Amniotic epithelial cell (primary cell): ENCODE measurements at regions not wholly inside any gene's neighbourhood (a gene's known extent, or its start where the extent isn't known, plus 50 kb on each side); places are given as distances from the start of the nearest gene placed in this dataset.
A peak's percentile ranks its signal among the peaks of the same experiment; 100 is the strongest.

Source experiments
- DNase-seq: peaks from one replicate; pipeline ENCODE4 v3.0.0-alpha.2; 2010; ENCODE audit warnings: low read depth

DNA sequence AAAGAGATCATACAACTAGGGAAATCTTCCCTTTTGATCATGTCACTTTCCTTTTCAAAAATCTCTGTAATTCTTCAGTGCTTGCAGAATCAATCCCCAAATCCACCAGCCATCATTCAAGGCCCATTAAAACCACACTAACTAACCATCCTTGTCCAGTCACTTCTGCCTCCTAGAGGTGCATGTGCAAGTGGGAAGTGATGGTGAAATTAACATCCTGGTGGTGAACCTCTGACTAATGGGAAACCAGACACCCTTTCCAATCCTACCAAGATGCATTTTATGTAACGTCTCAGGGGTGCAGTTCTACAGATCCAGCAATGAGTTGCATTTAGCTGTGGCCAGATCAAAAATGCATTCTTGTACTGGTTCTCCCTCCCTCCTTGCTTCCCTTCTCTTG lies 341.8 kb downstream of the RAPGEF2 start:
- DNase-seq: peak; percentile 42

DNA sequence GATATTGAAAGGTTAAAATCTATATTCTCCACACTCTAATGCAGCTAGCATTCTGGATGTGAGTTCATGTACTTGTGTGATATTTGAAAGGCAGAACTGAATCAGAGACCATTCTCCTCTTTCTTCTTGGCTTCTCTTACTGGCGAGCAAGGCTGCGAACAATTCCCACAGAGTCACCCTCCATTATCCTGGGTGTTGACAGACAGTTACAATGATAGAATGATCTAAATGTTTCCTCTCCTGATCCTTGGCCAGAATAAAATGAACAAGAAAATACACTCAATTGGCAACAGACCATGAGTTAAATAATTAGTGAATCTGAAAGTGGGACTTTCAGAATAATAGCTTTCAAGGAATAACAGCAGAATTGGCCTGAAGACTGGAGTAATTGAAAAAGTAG lies 342.8 kb downstream of the RAPGEF2 start:
- DNase-seq: no peak

DNA sequence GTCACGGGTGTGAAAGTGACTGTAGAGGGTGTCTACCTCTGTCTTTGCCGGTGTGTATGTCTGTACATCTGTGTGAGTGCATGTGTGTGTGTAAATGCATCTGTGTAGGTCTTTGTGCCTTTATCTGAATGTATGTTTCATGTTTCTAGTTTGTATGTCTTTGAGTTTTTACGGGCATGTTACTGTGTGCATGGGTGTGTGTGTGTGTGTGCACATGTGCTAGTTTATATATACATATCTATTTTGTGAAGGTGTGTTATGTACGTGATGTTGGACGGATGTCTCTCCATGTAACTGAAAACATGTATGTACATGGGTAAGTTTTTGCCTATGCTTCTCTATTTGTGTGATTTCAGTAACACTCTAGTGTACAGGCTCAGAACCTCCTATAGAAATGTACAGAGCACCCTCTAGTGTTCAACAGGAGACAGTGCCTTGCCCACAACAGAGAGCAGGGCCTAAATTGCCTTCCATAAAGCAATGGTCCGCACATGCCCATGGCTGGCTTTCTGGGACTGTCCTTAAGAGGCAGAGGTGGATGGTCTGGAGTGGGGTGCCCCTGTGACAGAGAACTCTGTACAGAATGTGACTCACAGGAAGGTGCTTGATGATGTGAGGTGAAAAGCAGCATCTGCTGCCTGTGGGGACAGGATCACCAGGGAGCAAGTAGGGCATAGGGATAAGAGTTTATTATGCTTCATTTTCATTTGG lies 343.5 kb downstream of the RAPGEF2 start:
- DNase-seq: peak; percentile 76

DNA sequence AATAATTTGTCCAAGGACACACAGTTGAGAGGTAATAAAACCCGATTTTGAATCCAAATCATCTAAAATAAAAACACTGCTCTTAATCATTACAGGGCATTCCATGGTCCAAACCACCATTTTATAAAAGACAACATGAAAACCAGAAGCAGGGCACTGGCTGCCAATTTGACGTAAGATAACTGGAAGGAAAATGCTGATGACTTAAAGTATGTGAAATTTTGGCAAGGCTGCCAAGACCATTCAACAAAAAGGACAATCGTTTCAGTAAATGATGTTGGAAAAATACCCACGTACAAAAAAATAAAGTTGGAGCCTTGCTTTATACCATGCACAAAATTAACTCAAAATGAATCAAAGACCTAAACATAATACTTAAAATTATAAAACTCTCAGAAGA lies 344.4 kb downstream of the RAPGEF2 start:
- DNase-seq: no peak

DNA sequence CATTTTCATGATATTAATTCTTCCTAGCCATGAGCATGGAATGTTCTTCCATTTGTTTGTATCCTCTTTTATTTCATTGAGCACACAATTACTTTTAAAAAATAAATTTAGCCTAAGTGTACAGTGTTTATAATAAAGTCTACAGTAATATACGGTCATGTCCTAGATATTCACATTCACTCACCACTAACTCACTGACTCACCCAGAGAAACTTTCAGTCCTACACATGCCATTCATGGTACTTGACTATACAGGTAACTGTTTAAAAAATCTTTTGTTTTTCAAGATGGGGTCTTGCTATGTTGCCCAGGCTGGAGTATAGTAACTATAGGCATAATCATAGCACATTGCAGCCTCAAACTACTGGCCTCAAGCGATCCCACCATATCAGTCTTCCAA lies 348.1 kb downstream of the RAPGEF2 start:
- DNase-seq: peak; percentile 44

DNA sequence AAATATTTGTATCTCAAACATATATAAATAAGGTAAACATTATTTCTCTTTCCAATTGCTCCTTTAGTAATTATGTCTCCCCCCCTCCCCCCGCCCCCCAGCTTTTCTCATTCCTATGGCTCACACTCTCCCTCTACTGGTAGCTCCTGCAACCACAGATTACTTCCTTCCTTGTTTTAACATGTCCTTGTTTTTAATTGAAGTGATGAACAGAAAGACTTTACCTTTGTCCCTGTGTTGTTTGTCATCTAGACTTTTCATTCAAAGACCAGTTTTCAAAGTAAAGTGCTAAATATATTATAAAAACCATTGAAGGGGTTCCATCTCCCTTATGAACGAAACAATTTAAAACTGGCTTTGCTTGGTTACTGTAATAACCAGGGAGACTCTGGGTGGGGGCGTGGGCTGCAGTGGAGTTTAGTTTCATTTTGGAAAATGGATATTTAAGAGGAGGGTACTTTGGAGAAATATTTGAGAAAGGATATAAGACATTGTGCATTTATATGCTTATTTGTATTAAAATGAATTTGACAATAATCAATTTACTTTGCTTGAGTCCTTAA lies 352.9 kb downstream of the RAPGEF2 start:
- peak; percentile 38 for DNase-seq

DNA sequence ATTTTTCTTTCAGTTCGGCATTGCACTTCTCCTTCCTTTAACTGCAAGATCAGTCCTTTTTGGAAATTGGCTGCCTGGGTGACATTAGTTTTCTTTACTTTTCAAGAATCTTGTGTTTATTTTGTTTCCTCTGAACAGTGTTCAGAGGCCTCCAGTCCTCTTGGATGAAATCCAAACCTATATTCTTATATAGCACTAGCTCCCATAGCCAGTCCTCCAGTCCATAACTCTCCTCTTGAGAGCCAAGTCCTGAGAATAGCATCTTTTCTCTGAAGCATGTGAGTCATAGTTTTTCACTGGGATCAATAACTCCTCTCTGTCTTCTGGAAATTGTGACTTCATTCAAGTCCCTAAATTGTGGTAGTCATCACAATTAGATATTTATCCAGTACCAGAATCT lies 357.5 kb downstream of the RAPGEF2 start:
- no peak for DNase-seq

DNA sequence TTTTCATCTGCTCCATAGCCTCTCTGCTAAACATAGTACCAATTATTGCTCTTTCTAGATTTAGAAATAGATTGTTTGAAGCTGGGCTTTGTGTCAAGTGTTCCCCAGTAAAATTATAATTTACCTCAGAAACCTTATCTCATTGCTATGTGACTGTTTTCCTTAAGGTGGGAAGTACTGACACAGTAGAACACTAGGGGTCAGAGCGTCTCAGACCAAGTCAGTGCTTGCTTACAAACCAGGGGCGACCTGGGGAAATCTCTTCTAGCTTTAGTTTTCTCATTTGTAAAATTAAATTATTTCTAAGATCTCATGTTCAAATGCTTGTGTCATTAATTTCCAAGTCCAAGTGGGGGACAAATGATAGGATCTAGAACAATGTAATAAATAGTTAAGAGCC lies 360.4 kb downstream of the RAPGEF2 start:
- no peak for DNase-seq

DNA sequence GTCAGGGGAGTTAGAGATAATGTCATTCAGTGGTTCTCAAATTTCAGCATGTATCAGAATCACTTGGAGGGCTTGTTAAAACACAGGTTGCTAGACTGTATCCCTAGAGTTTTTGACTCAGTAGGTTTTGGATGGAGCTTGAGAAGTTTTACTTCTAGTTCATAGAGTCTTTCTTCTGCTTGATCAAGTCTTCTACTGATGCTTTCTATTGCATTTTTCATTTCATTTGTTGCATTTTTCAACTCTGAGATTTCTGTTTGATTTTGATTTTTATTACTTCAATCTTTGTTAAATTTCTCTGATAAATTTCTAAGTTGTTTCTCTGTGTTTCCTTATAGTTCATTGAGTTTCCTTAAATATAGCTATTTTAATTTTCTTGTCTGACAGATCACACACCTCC lies 361.4 kb downstream of the RAPGEF2 start:
- DNase-seq: no peak

DNA sequence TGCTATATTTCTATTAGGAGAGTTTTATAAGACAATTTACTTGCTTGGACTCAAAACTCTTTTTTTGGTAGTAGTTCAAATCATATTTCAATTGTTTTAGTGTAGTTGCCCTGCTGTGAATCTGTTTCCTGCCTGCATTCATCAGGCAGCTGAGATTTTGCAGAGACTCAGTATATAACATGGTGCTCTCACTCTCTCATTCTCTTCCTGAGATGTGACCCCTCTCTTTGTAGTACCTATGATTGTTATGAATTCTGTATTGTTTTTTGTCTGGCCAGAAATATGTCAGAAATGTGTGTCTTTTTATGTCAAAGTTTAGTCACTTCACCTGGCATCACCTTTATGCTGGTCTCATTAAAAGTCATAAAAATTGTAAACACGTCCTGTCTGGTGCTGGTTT lies 374.0 kb downstream of the RAPGEF2 start:
- DNase-seq: no peak

DNA sequence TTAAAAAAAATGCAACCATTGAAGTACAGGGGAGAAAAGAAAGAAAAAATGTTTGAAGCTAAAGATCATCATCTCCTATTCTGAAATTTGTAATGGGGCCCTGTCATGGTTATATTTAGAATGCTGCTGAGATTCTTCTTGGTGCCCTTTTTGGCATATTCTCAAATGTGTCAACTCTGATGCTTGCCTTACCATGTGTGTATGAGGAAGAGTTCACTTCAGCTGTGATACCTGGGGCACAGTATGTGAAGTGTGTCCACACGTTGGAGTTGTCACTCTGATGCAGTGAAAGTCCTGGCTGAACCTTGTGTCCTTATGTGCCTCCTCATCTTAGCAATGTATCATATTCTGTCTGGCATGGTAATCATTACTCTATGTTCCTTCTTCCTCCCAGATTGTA lies 377.9 kb downstream of the RAPGEF2 start:
- DNase-seq: no peak

DNA sequence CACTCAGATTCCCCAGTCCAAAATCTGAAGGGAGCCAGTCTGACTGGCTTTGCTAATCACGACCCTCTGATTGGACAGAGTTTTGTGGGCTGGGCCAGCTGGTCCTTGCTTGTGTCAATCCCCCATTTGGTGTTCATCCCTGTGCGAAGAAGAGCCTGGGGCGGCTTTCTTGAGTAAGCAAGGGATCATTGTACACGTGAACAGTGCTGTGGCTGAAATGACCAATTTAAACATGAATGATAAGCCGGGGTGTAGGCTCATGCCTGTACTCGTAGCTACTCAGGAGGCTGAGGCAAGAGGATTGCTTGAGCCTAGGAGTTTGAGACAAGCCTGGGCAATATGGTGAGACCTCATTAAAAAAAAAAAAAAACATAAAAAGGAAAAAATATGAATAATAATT lies 379.1 kb downstream of the RAPGEF2 start:
- DNase-seq: no peak

DNA sequence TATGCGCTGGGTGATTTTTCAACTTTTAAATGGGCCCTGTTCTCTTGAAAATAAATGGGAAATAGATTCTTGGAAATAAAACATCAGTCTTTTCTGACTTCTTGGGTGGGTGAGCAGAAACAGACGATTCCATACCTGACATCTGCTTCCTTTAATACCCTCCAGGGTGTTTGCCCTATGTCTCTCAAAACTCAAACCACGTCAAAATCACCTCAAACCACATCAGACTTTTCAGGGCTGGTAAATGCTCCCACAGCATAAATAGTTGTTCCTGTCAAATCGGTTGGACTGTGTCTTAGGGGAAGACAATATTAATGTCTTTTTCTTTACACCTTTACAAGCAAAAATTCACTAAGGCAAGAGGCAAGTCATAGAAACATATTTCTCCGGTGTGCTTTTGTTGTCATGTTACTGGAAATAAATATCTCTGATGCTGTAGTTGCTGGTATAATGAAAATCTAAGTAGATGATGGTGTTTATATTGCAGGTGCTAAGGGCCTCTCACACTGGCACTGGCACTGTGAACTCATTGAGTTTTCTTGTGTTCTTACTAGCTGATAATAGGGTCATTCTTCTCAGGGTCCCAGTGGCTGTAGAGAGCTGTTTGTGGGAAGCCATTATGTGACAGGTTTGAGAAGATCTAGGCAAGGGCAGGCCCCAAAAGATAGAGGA lies 380.4 kb downstream of the RAPGEF2 start:
- no peak for DNase-seq

DNA sequence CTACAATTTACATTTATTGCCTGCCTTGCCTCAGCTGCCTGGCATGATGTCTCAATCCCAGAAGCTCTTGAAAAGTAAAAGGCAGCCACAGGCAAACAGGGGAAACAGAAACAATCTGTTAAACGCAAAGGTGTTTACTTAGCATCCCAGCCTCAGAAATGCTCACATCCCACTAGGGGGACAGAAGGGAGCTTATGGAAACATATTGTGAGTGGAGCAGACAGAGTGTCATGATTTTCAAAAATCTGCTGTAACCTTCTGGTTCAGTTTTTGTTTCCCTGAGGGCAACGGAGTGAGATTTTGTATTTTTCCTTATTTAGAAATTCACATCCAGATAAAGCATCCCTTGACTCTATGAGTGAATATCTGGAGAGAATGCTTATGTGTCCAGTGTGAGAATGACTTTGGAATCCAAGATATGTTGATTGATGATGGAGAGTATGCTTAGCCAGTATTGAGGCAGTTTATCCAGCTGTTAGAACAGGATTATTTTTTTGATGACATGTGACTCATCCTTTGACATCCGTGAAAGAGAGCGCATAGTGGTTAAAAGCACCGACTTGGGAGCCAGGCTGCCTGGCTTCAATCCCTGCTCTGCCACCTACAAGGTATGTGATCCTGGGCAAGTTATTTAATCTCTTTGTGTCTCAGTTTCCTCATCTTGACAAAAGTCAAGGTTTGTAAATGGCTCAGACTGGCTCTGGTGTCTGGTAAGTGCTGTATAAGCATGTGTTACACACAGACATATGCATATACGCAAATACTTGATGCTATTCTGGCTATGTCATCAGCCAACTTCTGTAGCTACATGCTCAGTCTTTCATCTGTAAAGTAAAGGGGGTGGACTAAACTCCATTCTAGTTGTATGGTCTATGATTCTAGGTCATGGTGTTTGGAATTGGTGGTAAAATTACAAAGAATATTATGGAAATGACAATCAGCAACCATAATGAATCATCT lies 381.2 kb downstream of the RAPGEF2 start:
- DNase-seq: no peak

DNA sequence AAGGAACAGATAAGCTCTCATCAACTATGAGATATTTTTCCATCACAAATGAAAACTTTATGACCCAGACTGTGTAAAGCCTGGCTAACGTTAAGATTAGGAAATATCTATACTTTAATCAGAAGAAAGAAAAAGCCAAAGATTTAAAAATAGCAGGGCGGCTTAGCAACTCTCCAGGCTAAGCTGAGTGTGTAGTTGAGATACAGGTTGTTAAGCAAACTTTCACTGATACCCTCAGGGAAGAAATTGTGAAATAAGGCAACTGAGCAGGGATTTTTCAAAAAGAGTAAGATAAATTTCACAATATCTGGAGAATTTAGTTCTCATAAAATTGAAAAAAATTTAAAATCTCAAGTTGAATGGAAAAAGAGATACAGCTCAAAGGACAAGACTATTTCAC lies 382.0 kb downstream of the RAPGEF2 start:
- DNase-seq: peak; percentile 51

DNA sequence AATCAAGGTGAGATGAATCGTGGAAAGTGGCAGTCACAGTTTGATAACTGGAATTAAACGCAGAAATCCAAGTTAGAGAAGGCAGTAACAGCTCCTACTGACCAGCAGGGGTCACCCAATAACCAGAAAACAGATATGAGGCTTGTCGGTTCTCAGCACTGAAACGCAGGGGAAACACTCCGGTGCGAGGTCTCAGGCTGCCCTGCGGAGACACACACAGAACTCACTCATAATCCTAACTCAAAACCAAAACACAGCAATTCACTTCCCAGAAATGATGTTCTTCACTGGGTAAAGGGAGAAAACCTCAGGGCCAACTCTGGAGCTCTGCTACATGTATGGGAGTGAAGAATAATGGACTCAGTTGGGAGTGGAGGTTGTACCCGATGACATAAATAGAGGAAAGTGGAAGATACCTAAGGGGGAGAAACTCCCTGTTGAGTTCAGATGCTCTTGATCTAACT lies 384.4 kb downstream of the RAPGEF2 start:
- peak; percentile 72 for DNase-seq

DNA sequence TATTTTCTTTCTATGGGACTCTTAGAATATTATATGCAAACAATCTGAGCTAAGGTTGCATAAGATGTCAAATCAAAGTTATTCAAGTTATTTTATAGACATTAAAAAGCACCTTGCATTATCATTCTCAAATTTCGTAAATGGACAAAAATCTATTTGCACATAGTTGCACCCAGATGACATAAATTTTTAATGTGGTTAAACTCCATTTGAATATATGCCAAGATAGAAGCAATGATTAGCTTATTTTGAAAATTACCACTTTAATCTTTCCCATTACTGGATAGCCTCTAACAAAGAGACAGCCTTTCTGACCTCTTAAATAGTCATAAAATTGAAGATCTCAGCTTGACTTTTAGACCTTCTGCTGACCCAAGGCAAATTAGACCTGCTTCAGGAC lies 386.8 kb downstream of the RAPGEF2 start:
- no peak for DNase-seq

DNA sequence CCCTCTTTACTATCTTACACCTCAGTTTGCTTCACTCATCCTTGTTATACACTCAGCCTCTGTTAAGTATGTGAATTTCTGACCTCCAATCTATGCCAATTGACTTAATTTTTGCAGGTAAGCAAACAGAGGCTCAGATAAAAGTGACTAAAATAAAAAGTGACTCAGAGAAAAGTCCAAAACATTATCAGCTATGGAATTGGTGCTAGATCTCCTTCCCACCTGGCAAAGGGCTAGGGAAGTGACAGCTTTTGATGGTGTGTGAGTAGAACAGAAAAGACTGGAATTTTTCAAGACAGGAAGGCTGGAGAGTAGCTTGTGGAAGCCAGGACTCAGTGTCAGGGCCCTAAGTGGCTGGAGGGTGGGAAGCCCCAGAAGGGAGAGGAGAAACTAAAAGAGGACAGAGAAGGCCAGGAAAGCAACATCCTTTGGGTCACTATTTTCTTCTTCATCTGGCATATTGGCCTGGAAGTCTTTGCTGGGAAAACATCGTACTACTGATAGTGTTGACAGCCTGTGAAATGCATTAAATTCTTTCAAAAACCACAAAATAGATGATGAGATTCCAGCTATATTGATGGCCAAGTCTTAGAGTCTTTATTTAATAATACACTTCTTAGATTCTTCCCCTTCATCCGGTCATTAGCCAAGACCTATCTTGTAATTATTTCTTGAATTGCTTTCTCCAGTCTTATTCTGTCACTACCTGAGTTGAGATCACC lies 392.8 kb downstream of the RAPGEF2 start:
- DNase-seq: no peak

DNA sequence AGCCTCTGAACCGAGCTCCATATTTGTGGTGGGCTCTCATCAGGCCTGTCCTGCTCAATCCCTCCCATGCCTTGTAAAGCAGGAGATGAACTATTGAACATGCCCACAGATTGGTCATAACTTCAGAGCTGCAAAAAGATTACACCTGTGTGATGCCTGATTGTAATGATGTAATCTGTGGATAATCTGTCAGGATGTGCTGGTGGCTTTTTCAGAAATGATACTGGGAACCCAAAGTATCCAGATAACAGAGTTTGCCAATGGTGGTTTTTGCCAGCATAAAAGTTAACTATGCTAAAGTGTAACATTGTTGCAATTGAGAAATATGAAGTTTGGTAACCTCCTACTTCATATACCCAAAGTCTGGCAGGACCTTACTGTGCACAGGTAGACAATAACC lies 393.4 kb downstream of the RAPGEF2 start:
- DNase-seq: no peak

DNA sequence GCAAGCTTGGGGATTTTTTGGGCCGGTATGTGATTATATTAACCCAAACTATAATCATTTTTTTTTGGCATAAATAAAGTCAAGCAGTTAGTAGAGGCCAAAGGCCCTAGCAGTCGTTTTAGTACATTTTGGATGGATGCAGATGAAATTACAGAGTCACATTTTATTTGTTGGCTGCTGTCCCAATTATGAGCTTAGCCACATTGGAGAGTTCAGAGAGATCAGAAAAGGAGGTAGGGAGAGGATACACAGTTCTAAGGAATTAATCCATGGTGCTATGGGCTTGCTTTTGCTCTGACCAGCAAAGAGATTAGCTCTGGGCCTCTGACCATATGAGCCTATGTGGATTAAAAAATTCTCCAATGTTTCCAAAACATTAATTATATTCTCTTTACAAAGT lies 395.1 kb downstream of the RAPGEF2 start:
- DNase-seq: no peak

DNA sequence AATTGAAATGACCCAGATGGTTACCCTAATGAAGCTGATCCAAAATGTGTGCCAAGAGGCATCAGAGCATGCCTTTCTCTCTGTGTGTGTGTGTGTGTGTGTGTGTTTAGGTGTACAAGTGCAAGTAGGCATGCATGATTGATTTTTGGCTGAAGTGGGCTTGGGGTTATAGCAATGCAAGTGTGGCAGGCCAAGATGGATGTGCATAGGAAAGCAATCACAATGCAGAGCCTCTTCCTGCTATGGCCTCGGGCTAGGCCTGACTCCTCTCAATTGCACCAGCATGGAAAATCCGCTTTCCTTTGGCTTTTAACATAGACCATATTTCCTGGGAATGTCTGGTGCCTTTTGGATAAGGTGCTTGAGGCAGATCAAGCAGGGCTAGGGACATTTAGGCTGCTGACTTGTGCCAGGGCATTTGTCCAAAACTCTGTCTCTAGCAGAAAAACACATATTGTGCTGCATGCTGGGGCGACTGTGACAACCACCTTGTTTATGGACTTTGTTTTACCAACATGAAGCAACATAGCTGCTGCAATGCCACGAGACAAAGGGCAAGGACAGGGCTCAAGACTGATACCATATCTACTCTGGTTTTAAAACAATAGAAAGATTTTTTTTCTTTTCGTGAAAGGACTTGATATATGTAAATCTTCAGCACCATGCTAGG lies 395.7 kb downstream of the RAPGEF2 start:
- no peak for DNase-seq
